GM23248 (cell line): ENCODE measurements at regions not wholly inside any gene's neighbourhood (a gene's known extent, or its start where the extent isn't known, plus 50 kb on each side); places are given as distances from the start of the nearest gene placed in this dataset.

Experiments used
- EZH2 ChIP-seq: fragments of 200-600 bp; sonication (generic); IDR thresholded peaks from 2 replicates; pipeline ENCODE4 v1.6.1; 2018; ENCODE audit warnings: antibody characterized with exemption, mild to moderate bottlenecking; ENCODE audit not compliant: insufficient read depth, poor library complexity, severe bottlenecking
- EZH2phosphoT487 ChIP-seq: fragments of 200-600 bp; sonication (generic); IDR thresholded peaks from 2 replicates; pipeline ENCODE4 v1.6.1; 2018; ENCODE audit warnings: antibody characterized with exemption, moderate library complexity, mild to moderate bottlenecking, low read depth; ENCODE audit not compliant: insufficient read depth

DNA sequence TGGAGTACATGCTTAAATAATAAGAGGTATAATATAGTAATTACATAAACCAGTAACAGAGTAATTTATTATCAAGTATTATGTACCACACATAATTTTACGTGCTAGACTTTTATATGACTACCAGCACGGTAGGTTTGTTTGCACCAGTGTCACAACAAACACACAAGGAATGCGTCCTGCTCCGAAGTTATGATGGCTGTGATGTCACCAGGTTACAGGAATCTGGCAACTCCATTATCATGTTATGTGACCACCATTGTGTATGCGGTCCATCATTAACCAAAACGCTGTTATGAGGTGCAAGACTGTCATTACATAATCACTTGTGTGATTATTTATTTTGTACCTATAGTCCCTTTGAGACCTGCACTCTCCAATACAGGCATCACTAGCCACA, 235.2 kb upstream of the PMEPA1 start:
- TF ChIP-seq EZH2: no peak
- no peak for TF ChIP-seq EZH2phosphoT487
